CD14-positive monocyte (primary cell): ENCODE measurements at regions not wholly inside any gene's neighbourhood (a gene's known extent, or its start where the extent isn't known, plus 50 kb on each side); places are given as distances from the start of the nearest gene placed in this dataset.

Experiments
- DNase-seq, 3 donors: peaks; one replicate each; pipeline ENCODE4 v3.0.0-alpha.2; 2011 to 2022
- H2AFZ ChIP-seq: 2 replicates; pipeline ENCODE4 v1.6.0; 2012; ENCODE audit warnings: mild to moderate bottlenecking, low read depth, low read length, inconsistent platforms; ENCODE audit not compliant: insufficient read depth, poor library complexity, severe bottlenecking
- H3K27ac ChIP-seq, 2 donors: 1 replicate in 1 of 2; 2 replicates in 1 of 2; pipeline ENCODE4 v1.5.1; 2012 to 2013; ENCODE audit warnings: low read length in 2 of 2, control low read depth in 1 of 2, inconsistent platforms in 1 of 2, low read depth in 1 of 2, mild to moderate bottlenecking in 1 of 2
- H3K27me3 ChIP-seq, 2 donors: one replicate each; pipeline versions ENCODE4 v1.6.0 to v1.6.1; 2011 to 2013; ENCODE audit warnings: low read length in 2 of 2; ENCODE audit not compliant: control insufficient read depth in 2 of 2, insufficient read depth in 2 of 2
- H3K36me3 ChIP-seq, 2 donors: replicated peaks in 1 of 2; 1 replicate in 1 of 2; 2 replicates in 1 of 2; pipeline versions ENCODE4 v1.5.1 to v1.6.1; 2012 to 2013; ENCODE audit warnings: low read length in 2 of 2, control low read depth in 1 of 2, inconsistent platforms in 1 of 2, mild to moderate bottlenecking in 1 of 2; ENCODE audit not compliant: insufficient read depth in 2 of 2, control insufficient read depth in 1 of 2
- H3K4me1 ChIP-seq, 2 donors: 1 replicate in 1 of 2; 2 replicates in 1 of 2; pipeline versions ENCODE4 v1.5.1 to v1.6.1; 2012 to 2013; ENCODE audit warnings: low read length in 2 of 2, control low read depth in 1 of 2, inconsistent platforms in 1 of 2, mild to moderate bottlenecking in 1 of 2, moderate library complexity in 1 of 2; ENCODE audit not compliant: insufficient read depth in 2 of 2, control insufficient read depth in 1 of 2
- H3K4me2 ChIP-seq: replicated peaks from 2 replicates; pipeline ENCODE3; 2012; ENCODE audit warnings: low read length, moderate library complexity, mild to moderate bottlenecking; ENCODE audit not compliant: poor library complexity, severe bottlenecking; ENCODE audit errors: extremely low read depth
- H3K4me3 ChIP-seq, 3 experiments: fragments of 200-600 bp in 1 of 3; sonication (generic) in 1 of 3; replicated peaks in 1 of 3; 1 replicate in 2 of 3; 2 replicates in 1 of 3; pipeline ENCODE4 v1.5.1; 2011 to 2013; ENCODE audit warnings: low read length in 3 of 3, mild to moderate bottlenecking in 3 of 3, control low read depth in 2 of 3, low read depth in 2 of 3, inconsistent platforms in 1 of 3, moderate library complexity in 1 of 3
- H3K79me2 ChIP-seq: 2 replicates; pipeline ENCODE4 v1.6.0; 2012; ENCODE audit warnings: mild to moderate bottlenecking, control low read depth, inconsistent platforms, low read length, moderate library complexity; ENCODE audit not compliant: insufficient read depth
- H3K9ac ChIP-seq: 2 replicates; pipeline ENCODE4 v1.6.0; 2017; ENCODE audit warnings: low read length, mild to moderate bottlenecking; ENCODE audit not compliant: insufficient read depth, poor library complexity, severe bottlenecking
- H3K9me3 ChIP-seq, 2 donors: replicated peaks in 1 of 2; 1 replicate in 1 of 2; 2 replicates in 1 of 2; pipeline versions ENCODE4 v1.5.1 to v1.6.1; 2012 to 2013; ENCODE audit warnings: low read length in 2 of 2, control low read depth in 1 of 2; ENCODE audit not compliant: control insufficient read depth in 1 of 2, insufficient read depth in 1 of 2
- H4K20me1 ChIP-seq: 2 replicates; pipeline ENCODE4 v1.6.0; 2012; ENCODE audit warnings: mild to moderate bottlenecking, low read length, control low read depth, moderate library complexity; ENCODE audit not compliant: insufficient read depth
- H3K27ac Mint-ChIP-seq, 7 donors: one replicate each; pipeline ENCODE4 v1.8.0; 2020; ENCODE audit warnings: mild to moderate bottlenecking in 7 of 7, mixed read lengths in 7 of 7, moderate library complexity in 6 of 7, inconsistent platforms in 2 of 7
- H3K27me3 Mint-ChIP-seq, 3 donors: one replicate each; pipeline ENCODE4 v1.8.0; 2021 to 2022; ENCODE audit warnings: low read depth in 3 of 3, mild to moderate bottlenecking in 3 of 3, mixed read lengths in 3 of 3, moderate library complexity in 3 of 3, inconsistent platforms in 1 of 3
- H3K36me3 Mint-ChIP-seq, 2 donors: one replicate each; pipeline ENCODE4 v1.8.0; 2020; ENCODE audit warnings: mixed read lengths in 2 of 2, inconsistent platforms in 1 of 2, mild to moderate bottlenecking in 1 of 2
- H3K4me1 Mint-ChIP-seq: one replicate; pipeline ENCODE4 v1.8.0; 2020; ENCODE audit warnings: mild to moderate bottlenecking, mixed read lengths
- H3K4me3 Mint-ChIP-seq, 2 donors: one replicate each; pipeline ENCODE4 v1.8.0; 2020; ENCODE audit warnings: mild to moderate bottlenecking in 2 of 2, mixed read lengths in 2 of 2, moderate library complexity in 1 of 2
- H3K9me3 Mint-ChIP-seq, 7 donors: one replicate each; pipeline ENCODE4 v1.8.0; 2020 to 2022; ENCODE audit warnings: mixed read lengths in 7 of 7, mild to moderate bottlenecking in 6 of 7, moderate library complexity in 6 of 7, inconsistent platforms in 2 of 7
- CTCF ChIP-seq: fragments of 200-600 bp; IDR thresholded peaks from one replicate; pipeline ENCODE4 v1.8.0; 2022; ENCODE audit warnings: antibody characterized with exemption, mild to moderate bottlenecking
- WGBS: methylation state at CpG from one replicate; pipeline ENCODE4 v1.1.5; 2013; ENCODE audit warnings: missing lambda C conversion rate; ENCODE audit not compliant: insufficient coverage; 5-methylcytosine and 5-hydroxymethylcytosine counted together
- intact Hi-C, 2 donors: fragments of 100-400 bp; cut with micrococcal nuclease; formaldehyde crosslinking; loops; one replicate each; pipeline versions ENCODE4 v1.15.0 to v1.15.1; 2023

- Mint-ChIP-seq H3K4me3 (peak overlapping the region in 1 of 2 donors; percentile 9), H3K9me3 (peaks cover 0 to 12% (median 0%) of the 10 kb centered on the region in 7 donors), H3K4me1 (peaks cover 2% of the 10 kb centered on the region), H3K27me3 (peaks cover 27 to 38% (median 34%) of the 10 kb centered on the region in 3 donors), H3K36me3 (peaks cover 0 to 2% of the 10 kb centered on the region in 2 donors), H3K27ac (no peak overlapping the region)
- Histone ChIP-seq H4K20me1 (no peaks in the 10 kb centered on the region), H3K27ac (no peak overlapping the region), H3K27me3 (peaks cover 0 to 23% of the 10 kb centered on the region in 2 donors), H2AFZ (no peak overlapping the region), H3K9ac (no peak overlapping the region), H3K9me3 (no peaks in the 10 kb centered on the region), H3K4me1 (no peaks in the 10 kb centered on the region), H3K36me3 (no peaks in the 10 kb centered on the region), H3K79me2 (no peaks in the 10 kb centered on the region), H3K4me3 (no peak overlapping the region), H3K4me2 (no peak overlapping the region)
- 60% methylated on average over 1 of the region's 12 CpGs for WGBS
- no peak for DNase-seq
- intact Hi-C loops = no loop called here
- TF ChIP-seq CTCF = no peak
These were observed 91.1 kb downstream of the BARX1 start for GRCh38 chr9:93864032-93864431.

- WGBS = 80% methylated on average over 1 of the region's 7 CpGs
These were observed 92.1 kb downstream of the BARX1 start for GRCh38 chr9:93862877-93863545.

More at GRCh38 chr9:93862877-93863545, 92.1 kb downstream of the BARX1 start:
- peaks cover 32 to 45% (median 39%) of the 10 kb centered on the region in 3 donors for H3K27me3 Mint-ChIP-seq
- Histone ChIP-seq H3K79me2 (no peaks in the 10 kb centered on the region), H3K9me3 (no peaks in the 10 kb centered on the region), H3K36me3 (no peaks in the 10 kb centered on the region), H3K4me2 (no peak overlapping the region), H4K20me1 (no peaks in the 10 kb centered on the region), H3K4me1 (no peaks in the 10 kb centered on the region), H3K27me3 (peaks cover 0 to 28% of the 10 kb centered on the region in 2 donors), H3K9ac (no peak overlapping the region), H3K4me3 (no peak overlapping the region), H3K27ac (no peak overlapping the region), H2AFZ (no peak overlapping the region)
- H3K4me3 Mint-ChIP-seq = no peak overlapping the region
- peaks cover 0 to 2% of the 10 kb centered on the region in 2 donors for H3K36me3 Mint-ChIP-seq
- peaks cover 0 to 12% (median 0%) of the 10 kb centered on the region in 7 donors for H3K9me3 Mint-ChIP-seq
- no peak overlapping the region for H3K27ac Mint-ChIP-seq
- H3K4me1 Mint-ChIP-seq = peaks cover 2% of the 10 kb centered on the region
- no peak for TF ChIP-seq CTCF
- intact Hi-C loops = no loop called here
- DNase-seq = no peak
